SK-N-MC (cell line): ENCODE measurements at regions not wholly inside any gene's neighbourhood (a gene's known extent, or its start where the extent isn't known, plus 50 kb on each side); places are given as distances from the start of the nearest gene placed in this dataset.

Source experiments
- DNase-seq: peaks from one replicate; pipeline ENCODE4 v3.0.0-alpha.2; 2011; ENCODE audit warnings: low read depth, low spot score
- H3K27ac ChIP-seq: fragments of 200-600 bp; sonication (generic); 2 replicates; pipeline ENCODE4 v1.5.1; 2016; ENCODE audit warnings: mixed run types
- H3K36me3 ChIP-seq: fragments of 200-600 bp; sonication (generic); 2 replicates; pipeline ENCODE4 v1.6.1; 2017; ENCODE audit warnings: antibody characterized with exemption, low read length, mixed read lengths; ENCODE audit not compliant: insufficient read depth
- H3K4me3 ChIP-seq: fragments of 200-600 bp; sonication (generic); 2 replicates; pipeline ENCODE4 v1.5.1; 2016
- H3K9ac ChIP-seq: fragments of 200-600 bp; sonication (generic); 2 replicates; pipeline ENCODE4 v1.8.0; 2017; ENCODE audit warnings: mixed run types, mixed read lengths; ENCODE audit not compliant: insufficient read length
- H3K9me3 ChIP-seq: fragments of 200-600 bp; sonication (generic); 2 replicates; pipeline ENCODE4 v1.6.1; 2017; ENCODE audit warnings: low read depth, mild to moderate bottlenecking, antibody characterized with exemption, low read length, moderate library complexity, mixed read lengths
- EZH2 ChIP-seq: fragments of 200-600 bp; sonication (generic); IDR thresholded peaks from one replicate; pipeline ENCODE4 v1.6.1; 2017; ENCODE audit warnings: antibody characterized with exemption
- FOXP2 ChIP-seq: optimal IDR thresholded peaks from 2 replicates; pipeline ENCODE3; 2011; ENCODE audit warnings: mild to moderate bottlenecking, moderate library complexity; ENCODE audit not compliant: insufficient read depth; ENCODE audit errors: extremely low read length, control extremely low read depth
- POLR2AphosphoS5 ChIP-seq: IDR thresholded peaks from 2 replicates; pipeline ENCODE4 v1.6.1; 2012; ENCODE audit warnings: mild to moderate bottlenecking, low read depth, low read length, borderline replicate concordance

DNA sequence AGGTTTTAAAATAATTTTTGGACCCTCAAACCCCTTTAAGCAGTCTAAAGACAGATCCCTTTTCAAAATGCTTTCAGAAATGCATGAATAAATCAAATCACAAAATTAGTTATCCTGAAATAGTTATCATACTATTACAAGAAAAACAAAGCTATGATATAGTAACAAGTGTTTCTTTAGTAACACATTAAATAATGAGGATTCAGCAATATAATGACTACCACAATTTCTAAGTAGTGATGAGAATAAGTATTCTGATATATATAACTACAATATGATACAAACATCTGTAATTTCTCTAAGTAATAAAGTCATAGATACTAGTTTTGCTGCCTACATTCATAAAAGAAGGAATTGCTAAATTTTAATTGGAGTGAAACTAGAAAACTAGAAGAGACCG, 53.0 kb upstream of the TMEM168 start:
- H3K4me3 ChIP-seq, result no peak overlapping the region
- H3K9ac ChIP-seq, result no peak overlapping the region
- DNase-seq, result no peak
- H3K27ac ChIP-seq, result no peak overlapping the region
- no peak for TF ChIP-seq POLR2AphosphoS5
- no peak for TF ChIP-seq EZH2
- TF ChIP-seq FOXP2, result no peak
- H3K9me3 ChIP-seq, result no peaks in the 10 kb centered on the region
- H3K36me3 ChIP-seq, result no peaks in the 10 kb centered on the region
